Glutamatergic neuron (in vitro differentiated cells): ENCODE measurements at regions not wholly inside any gene's neighbourhood (a gene's known extent, or its start where the extent isn't known, plus 50 kb on each side); places are given as distances from the start of the nearest gene placed in this dataset.

Experiments used
- DNase-seq: peaks from one replicate; pipeline ENCODE4 v3.0.0; 2022
- H3K27ac Mint-ChIP-seq: one replicate; pipeline ENCODE4 v1.8.0; 2020; ENCODE audit warnings: mild to moderate bottlenecking, mixed read lengths, inconsistent platforms; ENCODE audit not compliant: unreplicated experiment
- H3K27me3 Mint-ChIP-seq: one replicate; pipeline ENCODE4 v1.8.0; 2020; ENCODE audit warnings: mild to moderate bottlenecking, moderate library complexity, mixed read lengths, inconsistent platforms; ENCODE audit not compliant: unreplicated experiment
- H3K36me3 Mint-ChIP-seq: one replicate; pipeline ENCODE4 v1.8.0; 2020; ENCODE audit warnings: mild to moderate bottlenecking, mixed read lengths, inconsistent platforms; ENCODE audit not compliant: unreplicated experiment
- H3K4me1 Mint-ChIP-seq: one replicate; pipeline ENCODE4 v1.8.0; 2020; ENCODE audit warnings: mild to moderate bottlenecking, low read depth, mixed read lengths, inconsistent platforms; ENCODE audit not compliant: unreplicated experiment
- H3K4me3 Mint-ChIP-seq: one replicate; pipeline ENCODE4 v1.8.0; 2020; ENCODE audit warnings: mild to moderate bottlenecking, mixed read lengths, inconsistent platforms; ENCODE audit not compliant: unreplicated experiment
- H3K9me3 Mint-ChIP-seq: one replicate; pipeline ENCODE4 v1.8.0; 2020; ENCODE audit warnings: mild to moderate bottlenecking, moderate library complexity, mixed read lengths, inconsistent platforms; ENCODE audit not compliant: unreplicated experiment
- TF ChIP-seq, protein P1 (sequence below): fragments of 200-600 bp; sonication (generic); IDR thresholded peaks from one replicate; pipeline ENCODE4 v1.5.0; 2021; ENCODE audit not compliant: partially characterized antibody, unreplicated experiment

DNA sequence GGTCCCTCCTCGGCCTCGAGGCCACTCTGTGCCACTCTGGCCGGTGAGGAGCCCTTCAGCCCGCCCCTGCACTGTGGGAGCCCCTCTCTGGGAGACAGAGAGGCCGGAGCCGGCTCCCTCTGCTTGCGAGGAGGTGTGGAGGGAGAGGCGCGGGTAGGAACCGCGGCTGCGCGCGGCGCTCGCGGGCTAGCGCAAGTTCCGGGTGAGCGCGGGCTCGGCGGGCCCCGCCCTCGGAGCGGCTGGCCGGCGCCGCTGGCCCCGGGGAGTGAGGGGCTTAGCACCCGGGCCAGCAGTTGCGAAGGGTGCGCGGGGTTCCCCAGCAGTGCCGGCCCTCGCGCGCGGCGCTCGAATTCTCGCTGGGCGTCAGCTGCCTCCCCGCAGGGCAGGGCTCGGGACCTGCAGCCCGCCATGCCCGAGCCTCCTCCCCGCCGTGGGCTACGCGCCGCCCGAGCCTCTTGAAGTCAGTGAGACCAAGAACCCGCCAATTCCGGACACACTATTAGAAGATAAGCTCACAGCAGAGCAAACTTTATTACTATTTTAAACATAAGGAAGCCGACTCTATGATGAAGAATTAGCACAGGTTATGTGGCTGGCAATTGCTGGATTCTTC lies 825.8 kb upstream of the FANCL start:
- Mint-ChIP-seq H3K4me3 (no peak overlapping the region), H3K27ac (no peak overlapping the region), H3K36me3 (no peaks in the 10 kb centered on the region), H3K27me3 (peaks cover 2% of the 10 kb centered on the region), H3K4me1 (no peaks in the 10 kb centered on the region), H3K9me3 (no peaks in the 10 kb centered on the region)
- TF ChIP-seq, protein P1, sequence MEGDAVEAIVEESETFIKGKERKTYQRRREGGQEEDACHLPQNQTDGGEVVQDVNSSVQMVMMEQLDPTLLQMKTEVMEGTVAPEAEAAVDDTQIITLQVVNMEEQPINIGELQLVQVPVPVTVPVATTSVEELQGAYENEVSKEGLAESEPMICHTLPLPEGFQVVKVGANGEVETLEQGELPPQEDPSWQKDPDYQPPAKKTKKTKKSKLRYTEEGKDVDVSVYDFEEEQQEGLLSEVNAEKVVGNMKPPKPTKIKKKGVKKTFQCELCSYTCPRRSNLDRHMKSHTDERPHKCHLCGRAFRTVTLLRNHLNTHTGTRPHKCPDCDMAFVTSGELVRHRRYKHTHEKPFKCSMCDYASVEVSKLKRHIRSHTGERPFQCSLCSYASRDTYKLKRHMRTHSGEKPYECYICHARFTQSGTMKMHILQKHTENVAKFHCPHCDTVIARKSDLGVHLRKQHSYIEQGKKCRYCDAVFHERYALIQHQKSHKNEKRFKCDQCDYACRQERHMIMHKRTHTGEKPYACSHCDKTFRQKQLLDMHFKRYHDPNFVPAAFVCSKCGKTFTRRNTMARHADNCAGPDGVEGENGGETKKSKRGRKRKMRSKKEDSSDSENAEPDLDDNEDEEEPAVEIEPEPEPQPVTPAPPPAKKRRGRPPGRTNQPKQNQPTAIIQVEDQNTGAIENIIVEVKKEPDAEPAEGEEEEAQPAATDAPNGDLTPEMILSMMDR, result no peak
- no peak for DNase-seq

DNA sequence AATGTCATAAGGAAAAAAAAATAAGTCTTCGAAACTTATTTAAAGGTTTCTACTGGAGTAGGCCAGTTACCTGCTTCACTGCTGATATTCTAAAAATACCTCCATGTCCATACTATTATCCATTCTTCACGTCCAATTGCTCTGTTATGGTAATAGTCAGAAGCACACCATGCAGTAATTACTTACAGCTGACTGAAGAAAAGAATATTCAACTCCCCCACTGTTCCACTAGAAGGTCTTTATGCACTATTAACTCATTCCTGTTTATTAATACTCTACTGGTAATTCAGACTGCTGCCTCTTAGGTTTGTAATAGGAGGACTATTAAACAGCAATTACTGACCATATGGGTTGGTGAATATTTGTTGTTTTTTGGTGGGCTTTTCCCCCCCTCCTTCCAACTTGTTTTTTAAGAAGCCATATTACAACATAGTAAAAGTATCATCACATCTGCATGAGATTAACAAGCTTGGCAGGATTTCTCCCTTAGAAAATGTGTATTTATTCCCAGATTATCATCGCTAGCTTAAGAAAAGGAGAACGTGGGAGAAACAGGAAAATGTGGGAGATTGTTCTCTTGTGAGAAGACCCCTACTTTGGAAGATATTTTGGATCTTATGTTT lies 806.4 kb upstream of the FANCL start:
- TF ChIP-seq, protein P1, result no peak
- Mint-ChIP-seq H3K27me3 (no peaks in the 10 kb centered on the region), H3K4me3 (no peak overlapping the region), H3K36me3 (no peaks in the 10 kb centered on the region), H3K9me3 (no peaks in the 10 kb centered on the region), H3K27ac (no peak overlapping the region), H3K4me1 (no peaks in the 10 kb centered on the region)
- DNase-seq, result no peak

DNA sequence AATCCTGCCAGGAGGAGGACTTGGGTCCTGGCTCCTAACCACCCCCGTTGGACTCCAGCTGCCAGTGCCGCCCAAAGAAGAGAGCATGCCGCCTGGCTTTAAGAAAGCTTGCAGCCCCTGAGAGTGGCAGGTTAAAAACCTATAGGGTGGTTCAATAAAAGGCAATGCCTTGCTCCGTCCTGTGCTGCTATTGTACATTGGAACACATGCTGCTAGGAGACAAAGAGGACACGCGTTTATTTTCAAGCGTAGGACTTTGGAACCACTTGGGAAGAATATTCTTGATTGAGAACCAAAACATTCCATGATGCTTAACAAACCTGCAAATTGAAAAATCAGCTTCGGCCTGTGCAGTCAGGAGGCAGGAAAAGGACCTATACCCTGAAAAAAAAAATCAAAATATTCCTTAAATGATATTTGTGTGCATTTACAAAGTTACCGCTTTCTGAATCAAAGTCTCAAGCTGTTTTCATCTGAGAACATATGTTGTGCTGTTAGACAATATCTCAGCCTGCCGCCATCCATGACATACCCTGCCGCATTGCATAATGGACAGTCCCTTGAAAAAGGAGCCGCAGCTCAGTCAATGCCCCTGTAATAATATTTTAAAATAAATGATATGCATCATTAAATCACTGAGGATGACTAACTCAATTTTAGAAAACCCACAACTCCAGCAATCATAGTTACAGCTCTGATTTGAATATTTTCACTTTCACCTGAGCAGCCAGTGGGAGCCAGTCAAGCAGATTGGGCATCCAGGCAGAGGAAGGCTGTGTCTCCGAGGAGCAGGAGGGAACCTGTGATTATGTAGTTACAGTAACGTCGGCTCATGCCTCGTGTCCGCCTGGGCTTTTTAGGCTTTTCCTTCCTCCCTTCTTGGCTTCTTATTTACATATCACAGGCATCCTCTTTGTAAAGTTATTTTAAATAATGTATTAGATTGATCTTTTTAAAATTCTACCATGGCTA lies 805.6 kb upstream of the FANCL start:
- Mint-ChIP-seq H3K27ac (no peak overlapping the region), H3K4me1 (no peaks in the 10 kb centered on the region), H3K9me3 (no peaks in the 10 kb centered on the region), H3K27me3 (no peaks in the 10 kb centered on the region), H3K4me3 (no peak overlapping the region), H3K36me3 (no peaks in the 10 kb centered on the region)
- TF ChIP-seq, protein P1, result no peak
- DNase-seq, result no peak

DNA sequence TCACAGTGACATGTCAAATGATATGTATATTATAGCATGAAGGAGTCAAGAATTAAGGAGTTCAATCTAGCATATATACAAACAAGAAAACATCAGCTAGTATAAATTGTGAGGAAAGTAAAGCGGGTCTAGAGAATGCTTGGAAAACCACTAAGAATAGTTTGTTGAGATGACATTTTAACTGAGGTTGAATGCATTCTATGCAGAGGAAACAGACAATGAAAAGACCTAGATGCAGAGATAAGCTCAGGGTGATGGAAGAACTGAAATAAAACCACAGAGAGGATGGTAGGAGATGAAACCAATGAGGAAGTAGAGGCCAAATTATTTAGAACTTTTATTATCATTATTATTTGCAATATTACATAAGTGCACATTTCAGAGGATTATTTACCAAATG lies 803.6 kb upstream of the FANCL start:
- Mint-ChIP-seq H3K36me3 (no peaks in the 10 kb centered on the region), H3K27me3 (no peaks in the 10 kb centered on the region), H3K27ac (no peak overlapping the region), H3K4me3 (no peak overlapping the region), H3K9me3 (no peaks in the 10 kb centered on the region), H3K4me1 (no peaks in the 10 kb centered on the region)
- TF ChIP-seq, protein P1, result no peak
- DNase-seq, result no peak
